ENCODE measurements at regions not wholly inside any gene's neighbourhood (a gene's known extent, or its start where the extent isn't known, plus 50 kb on each side); places are given as distances from the start of the nearest gene placed in this dataset.
"Not testable (repeated sequence)": the region's sequence is repeated elsewhere in the genome, so short reads cannot be mapped to it uniquely, and the experiment has no call there.

DNA sequence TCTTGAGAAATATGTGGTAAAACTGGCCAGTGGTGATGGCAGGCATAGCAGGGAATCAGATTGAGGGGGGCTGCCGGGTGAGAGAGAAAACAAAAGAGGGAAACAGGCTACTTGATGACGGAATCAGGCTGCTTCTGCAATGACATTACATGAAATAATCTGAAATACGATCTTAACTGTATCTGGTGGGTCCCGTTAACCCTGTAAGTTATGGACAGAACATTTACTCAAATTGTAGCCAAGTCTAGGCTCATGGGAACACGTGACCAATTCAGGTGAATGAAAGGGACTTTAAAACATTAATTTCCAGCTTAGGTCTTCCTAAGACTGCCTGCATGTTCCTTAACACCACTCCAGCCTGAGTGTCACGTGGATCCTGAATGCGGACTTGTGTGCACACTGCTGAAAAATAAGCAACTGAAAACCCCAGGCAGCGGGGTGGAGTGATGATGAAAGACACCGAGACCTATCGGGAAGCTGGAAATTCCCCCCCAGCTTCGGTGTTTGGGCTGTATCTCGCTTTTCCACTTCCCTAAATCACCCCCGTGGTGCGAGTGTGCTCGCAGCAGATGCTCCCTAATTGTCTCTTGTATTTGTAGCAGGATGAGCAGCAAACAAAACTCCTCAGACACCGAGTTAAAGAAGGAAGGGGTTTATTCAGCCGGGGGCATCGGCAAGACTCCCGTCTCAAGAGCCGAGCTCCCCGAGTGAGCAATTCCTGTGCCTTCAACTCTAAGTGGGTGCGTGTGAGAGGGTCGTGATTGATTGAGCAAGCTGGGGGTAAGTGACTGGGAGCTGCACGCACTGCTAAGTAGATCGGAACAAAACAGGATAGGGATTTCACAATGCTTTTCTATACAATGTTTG, 145.0 kb upstream of the GRK3 start:
- DNase-seq (ENCODE audit: low read depth): no peak

DNA sequence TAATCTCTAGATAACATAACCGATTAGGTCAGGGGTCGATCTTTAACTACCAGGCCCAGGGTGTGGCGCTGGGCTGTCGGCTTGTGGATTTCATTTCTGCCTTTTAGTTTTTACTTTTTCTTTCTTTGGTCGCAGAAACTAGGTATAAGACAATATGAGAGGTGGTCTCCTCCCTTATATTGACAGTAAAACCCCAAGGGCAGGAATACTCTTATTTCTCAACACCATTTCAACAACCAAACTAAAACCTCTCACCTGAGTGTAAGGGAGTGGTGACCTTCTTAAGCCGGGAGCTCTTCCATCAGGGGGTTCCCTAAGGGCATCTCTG, 144.4 kb upstream of the GRK3 start:
- DNase-seq (ENCODE audit: low read depth): not testable (repeated sequence)

DNA sequence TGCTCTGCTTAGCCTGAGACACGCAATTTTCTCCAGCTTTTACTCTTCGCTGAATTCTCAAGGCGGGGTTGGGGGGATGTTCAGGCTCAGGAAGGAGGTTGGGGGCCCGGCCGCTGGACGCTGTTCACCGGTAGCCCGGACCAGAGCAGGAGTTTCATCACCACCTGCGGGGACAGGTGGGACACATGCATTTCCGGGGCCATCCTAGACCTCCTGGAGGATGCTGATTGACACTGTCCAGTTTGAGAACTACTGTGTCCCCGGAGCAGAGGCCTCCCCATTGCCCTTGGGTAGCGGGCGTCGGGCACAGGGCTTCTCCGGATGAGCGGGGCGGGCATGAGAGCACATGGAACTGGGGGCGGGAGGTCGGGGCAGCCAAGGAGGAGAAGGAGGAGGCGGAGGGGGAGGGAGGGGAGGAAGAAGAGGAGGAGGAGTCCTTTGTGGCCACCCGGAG, 144.0 kb upstream of the GRK3 start:
- DNase-seq (ENCODE audit: low read depth): no peak

DNA sequence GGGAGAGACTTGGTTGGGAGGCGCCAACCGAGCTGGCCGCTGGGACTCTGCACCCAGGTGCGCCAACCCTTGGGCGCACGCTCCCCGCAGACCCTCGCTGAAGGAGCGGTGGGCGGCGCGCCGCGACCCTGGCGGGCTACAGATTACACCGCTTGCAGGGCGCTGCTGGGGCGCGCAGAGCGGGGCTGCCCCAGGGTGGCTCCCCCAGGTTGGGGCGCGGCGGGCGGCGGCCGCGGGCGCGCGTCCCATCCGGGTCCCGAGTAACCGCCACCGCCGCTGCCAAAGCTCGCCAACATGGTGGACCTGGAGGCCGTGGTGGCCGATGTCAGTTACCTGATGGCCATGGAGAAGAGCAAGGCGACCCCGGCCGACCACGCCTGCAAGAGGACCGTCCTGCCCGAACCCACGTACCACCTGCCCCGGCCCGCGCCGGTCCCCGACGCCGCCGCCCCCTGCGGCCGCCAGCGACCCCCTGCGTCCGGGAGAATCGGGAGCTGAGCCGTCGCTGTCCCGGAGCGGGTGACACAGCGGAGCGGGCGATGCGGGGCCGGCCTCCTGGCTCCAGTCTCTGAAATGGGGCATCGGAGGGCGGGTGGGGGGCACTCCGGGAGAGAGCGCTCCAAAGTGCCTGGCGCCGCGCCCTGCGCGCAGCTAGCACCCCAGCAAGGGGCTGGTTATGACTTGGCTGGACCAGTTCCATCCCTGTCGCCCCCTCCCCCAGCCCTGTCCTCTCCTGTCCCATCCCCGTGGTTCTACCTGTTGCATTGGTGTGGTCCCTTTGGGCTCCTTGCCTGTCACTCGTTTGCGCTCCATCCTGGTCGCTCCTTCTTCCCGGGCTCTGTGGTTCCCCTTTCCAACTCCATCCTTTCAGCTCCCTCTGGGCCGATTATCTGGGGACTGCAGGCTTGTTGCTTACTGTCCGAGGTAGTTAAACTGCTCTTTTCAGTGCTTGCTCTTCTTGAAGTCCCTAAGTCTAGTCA, 143.3 kb upstream of the GRK3 start:
- DNase-seq (ENCODE audit: low read depth): no peak

DNA sequence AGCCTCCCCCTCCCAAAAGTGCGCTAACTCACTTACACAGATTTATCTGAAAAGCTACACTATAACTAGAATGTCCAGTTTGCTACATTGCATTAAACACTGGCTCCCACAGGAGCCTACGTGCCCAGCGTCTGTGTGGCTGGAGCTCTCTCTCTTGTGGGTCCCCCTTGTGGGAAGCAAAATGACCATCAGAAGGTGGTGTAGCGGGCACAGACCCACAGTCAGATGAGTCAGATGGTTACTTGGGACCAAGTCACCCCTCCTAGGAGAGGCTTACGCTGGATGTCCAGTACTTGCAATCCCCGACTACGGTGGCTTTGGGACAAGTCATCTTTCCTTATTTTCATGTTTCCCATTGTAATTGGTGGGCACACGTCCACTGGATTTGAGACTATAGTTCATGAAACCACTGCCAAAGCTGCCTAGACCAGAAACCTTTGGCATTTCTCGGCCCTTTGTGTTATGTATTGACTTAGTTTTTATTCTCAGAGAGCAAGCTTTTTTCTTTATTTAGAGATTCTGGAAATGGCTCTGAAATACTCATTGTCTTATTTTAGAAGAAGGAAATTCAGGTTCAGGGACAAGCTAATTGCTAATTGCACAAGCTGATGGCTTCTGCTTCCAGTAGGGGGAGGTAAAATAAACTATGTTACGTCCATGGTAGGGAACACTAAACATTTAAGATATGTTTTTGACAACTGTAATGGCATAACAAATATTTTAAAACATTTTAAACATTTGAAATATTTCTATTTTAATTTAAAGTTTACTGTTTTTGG, 137.8 kb upstream of the GRK3 start:
- not testable (repeated sequence) for DNase-seq (ENCODE audit: low read depth)

DNA sequence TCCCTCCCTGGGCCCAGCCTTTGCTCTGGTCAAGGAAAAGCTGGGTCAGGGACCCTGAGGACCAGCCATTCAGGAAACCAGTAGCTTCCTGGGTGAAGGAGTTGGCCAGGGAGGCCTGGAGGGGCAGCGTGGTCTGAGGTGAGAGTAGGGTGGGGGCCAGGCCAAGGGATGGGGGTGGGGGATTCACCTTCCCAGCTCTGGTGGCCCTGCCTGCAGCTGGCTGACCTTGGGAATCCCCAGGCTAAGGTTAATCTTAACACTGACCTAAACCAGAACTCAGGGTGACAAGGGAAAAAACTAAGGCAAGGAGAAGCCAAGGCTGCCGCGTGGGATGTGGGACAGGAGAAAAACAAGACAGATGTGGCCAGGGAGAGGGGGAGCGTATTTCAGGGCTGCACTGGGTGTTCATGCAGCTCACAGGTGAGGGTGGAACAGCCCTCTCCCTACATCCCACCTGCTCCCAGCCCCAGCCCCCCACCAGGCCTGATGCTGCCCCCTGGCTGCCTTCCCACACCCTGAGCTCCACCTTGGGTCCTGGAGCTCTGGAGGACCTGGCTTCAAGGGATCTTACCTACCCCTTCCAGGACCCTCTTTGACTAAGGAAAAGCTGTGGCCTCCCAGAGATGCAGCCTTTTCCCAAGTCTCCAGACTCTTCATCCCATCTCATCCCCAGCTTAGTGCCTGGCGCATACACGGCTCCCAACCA, 132.7 kb upstream of the GRK3 start:
- not testable (repeated sequence) for DNase-seq (ENCODE audit: low read depth)

DNA sequence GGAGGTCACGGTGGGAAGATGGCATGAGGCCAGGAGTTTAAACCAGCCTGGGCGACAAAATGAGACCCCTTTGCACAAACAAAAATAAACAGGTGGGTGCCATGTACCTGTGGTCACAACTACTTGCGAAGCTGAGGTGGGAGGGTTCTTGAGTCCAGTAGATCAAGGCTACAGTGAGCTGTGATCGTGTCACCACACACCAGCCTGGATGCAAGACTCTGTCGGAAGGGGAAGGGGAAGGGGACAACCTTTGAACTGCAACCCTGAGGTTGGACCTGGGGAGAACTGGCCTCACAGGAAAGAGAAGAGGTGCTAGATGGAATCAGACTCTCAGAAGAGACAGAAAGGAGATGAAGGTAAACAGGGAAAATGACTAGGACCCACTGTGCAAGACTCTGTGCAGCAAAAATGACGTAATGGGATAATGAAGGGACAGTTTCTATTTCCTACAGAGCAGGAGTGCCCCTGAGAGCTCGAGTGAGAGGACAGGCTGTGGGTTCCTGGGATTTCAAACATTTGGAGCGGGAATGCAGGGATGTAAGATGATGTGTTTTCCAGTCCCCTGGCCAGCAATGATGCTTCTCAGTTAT, 131.0 kb upstream of the GRK3 start:
- DNase-seq (ENCODE audit: low read depth): not testable (repeated sequence)

DNA sequence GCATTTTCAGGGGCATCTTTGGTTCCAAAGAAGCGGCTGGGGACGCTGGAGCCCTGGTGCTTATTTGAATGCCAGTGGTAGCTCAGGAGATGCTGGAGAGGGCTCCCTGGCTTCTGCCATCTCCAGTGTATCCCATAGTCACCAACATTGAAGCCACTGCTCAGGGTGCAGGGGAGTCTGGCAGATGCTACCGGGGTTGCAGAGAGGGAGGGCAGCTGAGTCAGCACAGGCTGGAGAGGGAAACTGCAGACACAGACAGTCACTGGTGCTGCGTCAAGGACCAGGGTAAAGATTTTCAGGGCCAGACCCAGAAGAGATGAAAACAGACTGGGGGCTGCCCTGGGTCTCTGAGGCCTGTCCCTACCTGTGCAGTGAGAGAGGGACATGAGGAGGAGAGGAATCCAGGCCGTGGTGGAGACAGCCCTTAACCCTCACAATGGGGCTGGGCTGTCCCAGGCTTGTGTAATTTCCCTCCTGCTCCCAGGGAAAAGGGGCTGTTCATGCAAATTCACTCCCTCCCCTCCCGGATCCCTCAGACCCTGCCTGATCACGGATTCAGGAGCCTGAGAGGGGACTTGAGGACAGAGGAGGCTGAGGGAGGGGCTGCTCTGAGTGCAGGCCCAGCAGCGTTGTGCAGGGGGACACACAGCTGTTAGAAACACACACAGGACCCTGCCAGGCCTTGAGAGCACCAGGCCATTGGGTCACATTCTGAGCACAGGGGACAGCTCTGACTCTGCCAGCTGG, 126.9 kb upstream of the GRK3 start:
- DNase-seq (ENCODE audit: low read depth): no peak

DNA sequence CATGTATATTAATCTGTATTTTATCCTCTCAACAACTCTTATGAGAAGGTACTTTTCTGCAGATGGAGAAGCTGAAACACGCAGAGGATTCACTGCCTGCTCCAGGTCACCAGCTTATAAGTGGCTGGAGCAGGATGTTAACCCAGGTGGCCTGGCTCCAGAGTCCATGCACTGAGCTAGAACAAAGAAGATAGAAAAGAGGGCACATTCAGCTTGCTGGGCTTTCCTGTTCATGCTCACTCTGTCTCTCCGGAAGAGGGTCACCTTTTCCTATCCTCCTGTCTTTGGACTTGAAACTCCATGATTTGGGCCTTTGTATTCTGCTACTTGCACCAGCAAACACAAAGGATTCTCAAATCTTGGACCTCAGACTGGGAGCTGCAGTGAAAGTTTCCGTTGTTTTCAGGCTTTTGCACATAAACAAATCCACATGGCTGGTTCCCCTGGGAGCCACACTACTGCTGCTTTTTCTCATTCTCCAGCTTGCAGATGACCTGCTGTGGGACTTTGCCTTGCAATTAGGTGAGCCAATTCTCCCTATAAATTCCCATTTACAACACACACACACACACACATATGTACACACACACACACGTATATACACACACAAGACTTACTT, 117.3 kb upstream of the GRK3 start:
- no peak for DNase-seq (ENCODE audit: low read depth)

DNA sequence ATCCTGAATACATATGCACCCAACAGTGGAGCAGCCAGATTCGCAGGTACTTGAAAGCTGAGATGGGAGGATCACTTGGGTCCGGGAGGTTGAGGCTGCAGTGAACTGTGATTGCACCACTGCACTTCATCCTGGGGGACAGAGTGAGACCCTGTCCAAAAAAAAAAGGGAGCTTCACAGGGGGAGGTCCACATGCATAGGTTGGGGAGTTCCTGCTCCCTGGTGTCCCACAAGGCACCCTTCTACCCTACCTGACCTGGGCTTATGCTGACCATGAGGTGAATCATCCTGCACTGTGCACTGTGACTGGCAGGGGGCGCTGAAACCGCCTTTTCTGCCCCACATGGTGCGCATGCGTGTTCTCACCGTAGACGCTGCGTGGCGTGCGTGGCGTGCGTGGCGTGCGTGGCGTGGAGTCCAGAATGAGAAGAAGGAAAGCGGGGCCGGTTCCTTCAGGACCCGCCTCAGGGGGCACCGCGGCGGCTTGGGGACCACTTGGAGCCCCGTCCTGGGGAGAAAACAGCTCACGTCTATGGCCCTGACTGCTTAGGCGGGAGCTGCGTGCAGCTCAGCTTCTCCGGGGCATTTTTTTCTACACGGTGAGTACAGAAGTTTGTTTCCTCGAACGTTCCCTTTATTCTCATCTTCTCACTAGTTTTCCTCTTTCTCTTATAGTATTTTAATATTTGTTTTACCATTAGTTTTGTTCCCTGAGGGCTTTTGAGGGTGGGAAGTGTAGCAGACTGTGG, 116.6 kb upstream of the GRK3 start:
- peak; percentile 89 for DNase-seq (ENCODE audit: low read depth)

DNA sequence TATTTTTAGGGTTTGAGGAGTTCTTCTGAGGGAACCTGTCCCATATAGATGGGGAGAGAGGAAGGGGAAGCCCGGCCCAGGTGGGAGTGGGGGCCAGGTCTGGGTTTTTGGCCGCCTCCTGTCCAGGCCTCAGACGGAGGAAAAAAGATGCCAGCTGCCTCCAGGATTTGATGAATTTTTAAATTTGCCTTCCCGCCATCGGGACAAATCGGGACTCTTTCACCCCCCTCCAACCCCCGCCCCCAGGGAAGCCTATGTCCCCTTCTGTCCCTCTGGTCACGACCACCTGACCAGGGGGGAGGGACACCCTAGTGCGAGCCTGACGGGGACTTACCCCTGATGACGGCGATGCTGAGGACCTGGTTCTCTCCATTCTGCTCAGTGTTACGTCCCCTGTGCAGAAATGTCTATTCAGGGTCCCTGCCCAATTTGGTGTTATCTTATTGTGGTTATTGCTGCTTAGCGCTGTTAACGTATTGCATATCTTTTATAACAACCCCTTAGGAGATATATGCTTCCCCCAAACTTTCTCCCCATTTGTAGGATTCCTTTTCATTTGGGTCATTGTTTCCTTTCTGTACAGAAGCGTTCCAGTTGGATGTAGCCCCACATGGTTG, 115.9 kb upstream of the GRK3 start:
- no peak for DNase-seq (ENCODE audit: low read depth)

DNA sequence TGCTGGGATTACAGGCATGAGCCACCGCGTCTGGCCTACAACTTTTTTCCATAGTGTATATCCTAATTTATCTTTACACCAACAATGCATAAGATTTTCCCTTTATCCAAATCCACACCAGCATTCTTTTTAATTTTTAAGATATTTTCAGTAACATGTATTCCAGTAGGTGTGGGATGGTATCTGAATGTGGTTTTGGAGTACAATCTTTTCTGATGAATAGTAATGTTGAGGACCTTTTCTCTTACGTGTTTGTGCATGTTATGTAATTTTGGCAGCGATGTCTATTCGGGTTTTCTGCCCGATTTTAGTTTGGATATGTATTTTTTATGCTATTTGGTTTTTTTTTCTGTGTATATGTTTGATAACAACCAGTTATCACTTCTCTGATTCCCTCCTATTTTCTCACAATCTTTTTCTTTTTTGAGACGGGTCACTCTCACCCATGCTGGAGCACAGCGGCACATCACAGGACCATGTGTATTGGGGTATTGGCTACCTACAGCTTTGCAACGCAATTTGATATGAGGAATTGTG, 114.6 kb upstream of the GRK3 start:
- DNase-seq (ENCODE audit: low read depth): no peak

DNA sequence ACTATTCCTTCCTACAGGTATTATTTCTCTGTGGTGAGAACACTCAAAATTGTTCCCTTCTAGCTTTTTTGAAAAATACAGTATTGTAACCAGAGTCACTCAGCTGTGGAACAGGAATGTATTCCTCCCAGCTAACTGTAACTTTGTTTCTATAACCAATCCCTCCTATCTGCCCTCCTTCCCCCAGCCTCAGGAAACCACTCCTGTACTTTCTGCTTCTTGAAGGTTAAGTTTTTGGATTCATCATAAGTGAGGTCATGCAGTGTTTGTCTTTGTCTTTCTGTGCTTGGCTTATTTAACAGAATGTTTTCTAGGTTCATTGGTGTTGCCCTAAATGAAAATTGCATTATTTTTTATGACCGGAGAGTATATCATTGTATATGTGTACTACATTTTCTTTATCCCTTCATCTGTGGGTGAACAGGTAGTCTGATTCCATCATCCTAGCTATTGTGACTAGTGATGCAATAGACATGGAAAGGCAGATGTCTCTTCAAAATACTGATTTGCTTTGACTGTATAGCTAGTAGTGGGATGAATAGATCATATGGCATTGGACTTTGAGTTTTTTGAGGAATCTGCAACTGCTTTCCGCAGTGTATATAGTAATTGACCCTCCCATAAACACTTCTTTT, 112.9 kb upstream of the GRK3 start:
- DNase-seq (ENCODE audit: low read depth): no peak

DNA sequence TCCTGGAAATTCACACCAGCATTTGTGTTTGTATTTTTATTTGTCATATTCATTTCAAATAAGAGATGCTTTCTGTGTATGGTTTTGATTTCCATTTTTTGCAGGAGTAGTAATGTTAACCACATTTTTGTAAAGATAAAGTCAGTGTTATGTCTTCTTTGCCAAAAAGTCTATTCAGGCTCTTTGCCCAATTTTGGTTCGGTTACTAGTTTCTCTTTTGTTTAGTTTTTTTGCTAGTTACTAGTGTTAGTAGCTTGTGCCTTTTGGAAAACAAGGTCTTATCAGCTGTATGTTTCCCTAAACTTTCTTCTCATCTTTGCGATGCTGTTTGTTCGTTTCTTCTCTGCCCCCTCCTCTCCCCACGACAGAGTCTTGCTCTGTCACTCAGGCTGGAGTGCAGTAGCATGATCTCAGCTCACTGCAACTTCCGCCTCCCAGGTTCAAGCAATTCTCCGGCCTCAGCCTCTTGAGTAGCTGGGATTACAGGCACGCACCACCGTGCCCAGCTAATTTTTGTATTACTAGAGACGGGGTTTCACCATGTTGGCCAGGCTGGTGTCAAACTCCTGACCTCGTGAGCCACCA, 112.3 kb upstream of the GRK3 start:
- no peak for DNase-seq (ENCODE audit: low read depth)

DNA sequence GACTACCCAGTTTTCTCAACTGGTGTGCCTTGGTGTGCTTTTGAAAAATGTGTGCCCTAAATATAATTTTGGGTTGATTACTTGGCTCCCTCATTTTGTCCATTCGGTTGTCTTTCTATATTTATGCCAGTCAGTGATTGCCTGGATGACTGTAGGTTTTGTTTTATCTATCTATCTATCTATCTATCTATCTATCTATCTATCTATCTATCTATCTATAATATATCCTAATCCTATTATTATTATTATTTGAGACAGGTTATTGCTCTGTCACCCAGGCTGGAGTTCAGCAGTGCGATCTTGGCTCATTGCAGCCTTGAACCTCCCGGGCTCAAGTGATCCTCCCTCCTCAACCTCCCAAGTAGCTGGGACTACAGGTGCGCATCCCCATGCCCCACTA, 111.4 kb upstream of the GRK3 start:
- no peak for DNase-seq (ENCODE audit: low read depth)

DNA sequence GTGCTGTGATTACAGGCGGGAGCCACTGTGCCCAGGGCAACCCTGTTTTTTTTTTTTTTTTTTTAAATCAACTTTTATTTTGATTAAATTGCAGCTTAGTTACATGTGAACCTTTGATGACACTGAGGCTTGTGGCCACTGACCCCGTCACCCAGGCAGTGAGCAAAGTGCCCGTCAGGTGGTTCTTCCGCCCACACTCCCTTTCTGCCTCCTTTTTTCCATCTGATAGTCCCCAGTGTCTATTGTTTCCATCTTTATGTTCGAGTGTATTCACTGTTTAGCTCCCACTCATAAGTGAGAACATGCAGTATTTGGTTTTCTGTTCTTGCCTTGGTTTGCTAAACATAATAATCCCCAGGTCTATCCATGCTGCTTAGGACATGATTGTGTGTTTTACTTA, 110.9 kb upstream of the GRK3 start:
- DNase-seq (ENCODE audit: low read depth): peak; percentile 46

DNA sequence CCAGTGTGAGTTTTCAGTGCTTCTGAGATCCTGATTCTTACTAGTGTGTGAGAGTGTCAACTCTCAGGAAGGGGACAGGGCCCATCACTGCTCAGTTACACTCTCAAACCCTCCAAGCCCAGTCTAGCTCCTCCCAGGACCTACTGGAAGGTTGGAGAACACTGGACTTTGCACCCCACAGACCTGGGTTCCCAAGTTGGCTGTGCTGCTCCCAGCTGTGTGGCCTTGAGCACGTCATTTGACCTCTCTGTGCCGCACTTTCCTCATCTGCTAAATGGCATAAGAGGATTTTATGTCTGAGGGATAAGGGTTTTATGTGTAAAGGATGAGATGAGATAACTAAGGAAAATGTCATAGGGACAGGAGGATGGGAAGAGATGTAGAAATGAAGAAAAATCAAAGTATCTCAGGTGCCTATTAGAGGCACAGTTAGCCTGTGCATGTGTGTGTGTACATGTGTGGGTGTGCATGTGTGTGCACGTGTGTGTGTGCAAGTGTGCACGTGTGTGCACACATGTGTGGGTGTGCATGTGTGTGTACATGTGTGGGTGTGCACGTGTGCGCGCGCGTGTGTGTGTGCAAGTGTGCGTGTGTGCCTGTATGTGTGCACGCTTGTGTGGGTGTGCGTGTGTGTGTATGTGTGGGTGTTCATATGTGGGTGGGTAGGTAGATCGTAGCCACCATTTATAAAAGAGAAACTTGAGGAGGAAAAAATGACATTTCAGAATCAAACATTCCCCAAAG, 108.0 kb upstream of the GRK3 start:
- DNase-seq (ENCODE audit: low read depth): not testable (repeated sequence)
